Esophagus squamous epithelium (tissue), 5 donors: ENCODE measurements at regions not wholly inside any gene's neighbourhood (a gene's known extent, or its start where the extent isn't known, plus 50 kb on each side); places are given as distances from the start of the nearest gene placed in this dataset.

Experiments
- DNase-seq: peaks from one replicate; lab custom pipeline; 2025; lab: John Stamatoyannopoulos, UW
- H3K27ac ChIP-seq, 4 donors: fragments of 200-600 bp; sonication (generic); one replicate each; pipeline ENCODE4 v1.5.1; 2016 to 2019; ENCODE audit warnings: mild to moderate bottlenecking in 1 of 4
- H3K27me3 ChIP-seq, 4 donors: fragments of 200-600 bp; sonication (generic); 1 replicate in 3 of 4; 2 replicates in 1 of 4; pipeline versions ENCODE4 v1.5.1 to v1.6.0; 2017 to 2021; ENCODE audit warnings: antibody characterized with exemption in 1 of 4
- H3K36me3 ChIP-seq, 3 donors: fragments of 200-600 bp; sonication (generic); one replicate each; pipeline ENCODE4 v1.5.1; 2016 to 2019
- H3K4me1 ChIP-seq, 3 donors: fragments of 200-600 bp; sonication (generic); one replicate each; pipeline ENCODE4 v1.5.1; 2017 to 2019
- H3K4me3 ChIP-seq, 4 donors: fragments of 200-600 bp; sonication (generic); 1 replicate in 3 of 4; 2 replicates in 1 of 4; pipeline ENCODE4 v1.5.1; 2016 to 2019; ENCODE audit warnings: mild to moderate bottlenecking in 2 of 4, moderate library complexity in 1 of 4
- H3K9me3 ChIP-seq, 3 donors: fragments of 200-600 bp; sonication (generic); one replicate each; pipeline ENCODE4 v1.5.1; 2016 to 2019
- CTCF ChIP-seq, 6 experiments: fragments of 450-650 bp in 4 of 6; fragments of 200-600 bp in 2 of 6; sonication (generic) in 2 of 6; IDR thresholded peaks; one replicate each; pipeline ENCODE4 v1.5.1; 2016 to 2019; ENCODE audit warnings: antibody characterized with exemption in 6 of 6, mild to moderate bottlenecking in 4 of 6, moderate library complexity in 4 of 6
- POLR2A ChIP-seq, 4 donors: fragments of 450-650 bp; IDR thresholded peaks; one replicate each; pipeline ENCODE4 v1.6.1; 2017; ENCODE audit warnings: antibody characterized with exemption in 4 of 4, mild to moderate bottlenecking in 4 of 4, moderate library complexity in 3 of 4
- WGBS, 2 donors: methylation state at CpG; one replicate each; pipeline ENCODE4 v1.1.5; 2018; 5-methylcytosine and 5-hydroxymethylcytosine counted together
- intact Hi-C: fragments of 100-400 bp; cut with DNase I; formaldehyde crosslinking; loops from one replicate; pipeline ENCODE4 v1.15.0; 2022
- donor health status: DM: yes; HTN: yes; CAD: no.

- TF ChIP-seq CTCF (IDR thresholded peaks at IDR 0.05), result no peak
- TF ChIP-seq POLR2A (IDR thresholded peaks at IDR 0.05), result no peak
Observed at GRCh38 chr18:78630981-78631510, 348.6 kb upstream of the SALL3 start.

GRCh38 chr18:78632111-78632541 is 347.5 kb upstream of the SALL3 start:
- DNase-seq, result no peak
- H3K4me3 ChIP-seq, result no peak overlapping the region
- no peak for TF ChIP-seq POLR2A (IDR thresholded peaks at IDR 0.05)
- peak in 1 of 6 experiments; percentile 48 for TF ChIP-seq CTCF (IDR thresholded peaks at IDR 0.05)
- 31 to 34% methylated on average over 7 to 11 of the region's 11 CpGs for WGBS, 2 donors
- intact Hi-C loops, result no loop called here
- H3K4me1 ChIP-seq, result peaks cover 0 to 9% (median 0%) of the 10 kb centered on the region in 3 donors
- H3K27me3 ChIP-seq, result peaks cover 0 to 11% (median 0%) of the 10 kb centered on the region in 4 donors
- peak overlapping the region; percentile 47 to 72 (median 60) for H3K27ac ChIP-seq
- H3K36me3 ChIP-seq, result no peaks in the 10 kb centered on the region
- no peaks in the 10 kb centered on the region for H3K9me3 ChIP-seq

More at GRCh38 chr18:78630981-78631510, 348.6 kb upstream of the SALL3 start:
- WGBS, 2 donors, result 84 to 92% methylated on average over 8 to 13 of the region's 14 CpGs
- Histone ChIP-seq H3K4me3 (no peak overlapping the region), H3K27ac (no peak overlapping the region), H3K27me3 (peaks cover 0 to 11% (median 0%) of the 10 kb centered on the region in 4 donors), H3K4me1 (peaks cover 0 to 9% (median 0%) of the 10 kb centered on the region in 3 donors), H3K36me3 (no peaks in the 10 kb centered on the region), H3K9me3 (no peaks in the 10 kb centered on the region)
- intact Hi-C loops, result no loop called here
- no peak for DNase-seq

GRCh38 chr18:78634061-78634696 is 345.4 kb upstream of the SALL3 start:
- no peak for DNase-seq
- 94 to 95% methylated on average over 11 to 15 of the region's 20 CpGs for WGBS, 2 donors
- intact Hi-C loops, result no loop called here

GRCh38 chr18:78635093-78635800 is 344.4 kb upstream of the SALL3 start:
- Histone ChIP-seq H3K36me3 (no peaks in the 10 kb centered on the region), H3K27ac (no peak overlapping the region), H3K27me3 (no peaks in the 10 kb centered on the region), H3K4me1 (peaks cover 0 to 21% (median 4%) of the 10 kb centered on the region in 3 donors), H3K9me3 (no peaks in the 10 kb centered on the region), H3K4me3 (no peak overlapping the region)
- DNase-seq, result no peak
- no peak for TF ChIP-seq CTCF (IDR thresholded peaks at IDR 0.05)
- no peak for TF ChIP-seq POLR2A (IDR thresholded peaks at IDR 0.05)
- WGBS, 2 donors, result 93 to 94% methylated on average over 14 to 15 of the region's 29 CpGs
- intact Hi-C loops, result no loop called here

More at GRCh38 chr18:78634061-78634696, 345.4 kb upstream of the SALL3 start:
- no peaks in the 10 kb centered on the region for H3K27me3 ChIP-seq
- no peaks in the 10 kb centered on the region for H3K36me3 ChIP-seq
- H3K4me3 ChIP-seq, result no peak overlapping the region
- no peaks in the 10 kb centered on the region for H3K9me3 ChIP-seq
- TF ChIP-seq CTCF (IDR thresholded peaks at IDR 0.05), result no peak
- H3K27ac ChIP-seq, result no peak overlapping the region
- peaks cover 0 to 15% (median under 1%) of the 10 kb centered on the region in 3 donors for H3K4me1 ChIP-seq

GRCh38 chr18:78636260-78636659 is 343.4 kb upstream of the SALL3 start:
- DNase-seq, result no peak
- Histone ChIP-seq H3K4me1 (peaks cover 0 to 21% (median 4%) of the 10 kb centered on the region in 3 donors), H3K27me3 (no peaks in the 10 kb centered on the region), H3K27ac (no peak overlapping the region), H3K4me3 (no peak overlapping the region), H3K9me3 (no peaks in the 10 kb centered on the region), H3K36me3 (no peaks in the 10 kb centered on the region)
- intact Hi-C loops, result no loop called here
- WGBS, 2 donors, result 88 to 90% methylated on average over 2 of the region's 2 CpGs
- no peak for TF ChIP-seq POLR2A (IDR thresholded peaks at IDR 0.05)
